T-helper 22 cell (primary cell): ENCODE measurements at regions not wholly inside any gene's neighbourhood (a gene's known extent, or its start where the extent isn't known, plus 50 kb on each side); places are given as distances from the start of the nearest gene placed in this dataset.

ENCODE experiments used
- DNase-seq: peaks from one replicate; pipeline ENCODE4 v3.0.0-alpha.2; 2020; ENCODE audit warnings: low read depth

DNA sequence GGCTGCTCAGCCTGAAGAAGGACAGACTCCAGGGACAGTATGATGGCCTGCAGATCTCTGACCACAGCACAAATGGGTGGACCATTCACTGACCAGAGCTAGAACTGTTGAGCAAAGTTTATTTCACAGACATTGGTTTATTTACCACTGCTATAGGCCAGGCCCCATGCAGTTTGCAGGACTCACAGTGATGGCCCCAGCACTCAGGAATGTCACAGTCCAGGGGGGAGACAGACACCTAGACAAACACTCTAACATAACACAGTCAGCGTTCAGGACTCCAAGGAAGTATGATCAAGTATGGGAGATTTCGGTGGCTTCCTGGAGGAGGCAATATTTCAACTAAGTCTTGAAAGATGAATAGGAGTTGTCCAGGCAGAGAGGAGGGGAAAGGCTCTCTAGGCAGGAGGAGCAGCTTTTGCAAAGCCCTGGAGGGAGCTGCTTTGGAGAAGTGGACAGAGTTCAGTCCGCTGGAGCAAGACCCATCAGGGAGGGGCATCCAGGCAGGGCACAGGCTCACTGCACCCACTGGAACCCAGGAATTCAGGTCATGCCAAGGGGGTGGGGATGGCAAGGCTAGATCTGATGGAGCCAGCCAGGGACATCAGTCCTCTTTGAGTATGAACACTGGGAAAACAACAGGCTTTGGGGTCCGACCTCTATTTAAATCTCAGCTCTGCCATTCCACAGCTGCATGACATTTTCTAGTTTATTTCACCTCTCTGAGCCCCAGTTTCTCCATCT is 454.3 kb downstream of the MATN1 start:
- no peak for DNase-seq

GRCh38 chr1:30267856-30268255 is 455.5 kb downstream of the MATN1 start:
- no peak for DNase-seq

- DNase-seq = no peak
Observed at GRCh38 chr1:30267046-30267445, 456.3 kb downstream of the MATN1 start.

- DNase-seq = no peak
Observed at GRCh38 chr1:30265127-30266070, 458.0 kb downstream of the MATN1 start.

GRCh38 chr1:30264672-30265025 is 458.7 kb downstream of the MATN1 start:
- no peak for DNase-seq

DNA sequence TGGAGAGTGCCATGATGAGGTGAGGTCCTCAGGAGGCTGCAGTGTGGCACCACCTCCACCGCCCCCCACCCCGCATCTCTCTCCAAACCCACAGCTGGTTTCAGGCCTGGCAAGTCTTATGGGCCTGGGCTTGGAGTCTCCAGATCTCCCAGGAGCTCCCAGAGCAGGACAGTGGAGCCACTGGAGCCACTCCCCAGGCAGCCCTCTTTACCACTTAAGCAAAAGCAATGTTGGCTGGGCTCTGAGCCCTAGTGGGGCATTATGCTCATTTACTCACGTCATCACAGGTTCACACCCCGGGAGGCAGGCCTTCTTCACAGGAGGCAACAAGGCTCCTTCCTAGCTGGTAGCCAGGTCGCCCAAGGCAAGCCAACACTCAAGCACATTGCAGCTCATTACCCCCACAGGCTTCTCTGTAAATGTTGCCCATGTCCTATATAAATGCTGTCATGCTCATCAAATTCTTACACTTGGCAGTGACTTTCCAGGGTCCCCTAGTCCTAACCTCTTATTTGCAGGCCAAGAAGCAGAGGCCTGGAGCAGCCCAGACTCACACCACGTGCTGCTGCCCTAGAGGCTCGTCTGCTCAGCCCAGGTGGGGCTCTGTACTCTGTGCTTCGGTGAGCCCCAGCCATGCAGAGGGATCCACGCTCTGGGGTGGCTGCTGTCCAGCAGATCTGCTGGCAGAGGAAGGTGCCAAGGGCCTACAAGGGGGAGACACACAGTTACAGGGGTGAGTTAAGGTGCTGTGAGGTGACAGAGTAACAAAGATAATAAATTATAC is 459.3 kb downstream of the MATN1 start:
- DNase-seq = no peak

GRCh38 chr1:30263405-30263804 is 460.0 kb downstream of the MATN1 start:
- DNase-seq = no peak

DNA sequence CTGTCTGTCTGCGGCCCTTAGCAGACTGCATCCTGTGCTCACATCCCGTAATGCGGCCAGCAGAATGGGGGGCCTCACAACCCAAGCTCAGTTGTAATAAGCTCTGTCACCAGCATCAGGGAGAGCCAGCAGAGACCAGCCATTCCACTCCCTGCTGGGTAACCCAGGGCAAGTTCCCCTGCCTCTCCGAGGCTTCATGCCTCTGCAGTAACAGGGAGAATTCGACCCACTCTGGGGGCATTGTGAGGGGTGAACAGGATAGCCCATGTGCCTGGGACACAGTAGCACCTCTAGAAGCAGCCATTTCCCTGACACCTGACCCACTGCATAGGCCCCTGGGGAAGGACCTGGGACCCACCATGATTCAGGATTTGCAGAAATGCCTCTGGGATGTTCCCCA is 461.2 kb downstream of the MATN1 start:
- no peak for DNase-seq

- DNase-seq = no peak
Observed at GRCh38 chr1:30260318-30260717, 463.1 kb downstream of the MATN1 start.

DNA sequence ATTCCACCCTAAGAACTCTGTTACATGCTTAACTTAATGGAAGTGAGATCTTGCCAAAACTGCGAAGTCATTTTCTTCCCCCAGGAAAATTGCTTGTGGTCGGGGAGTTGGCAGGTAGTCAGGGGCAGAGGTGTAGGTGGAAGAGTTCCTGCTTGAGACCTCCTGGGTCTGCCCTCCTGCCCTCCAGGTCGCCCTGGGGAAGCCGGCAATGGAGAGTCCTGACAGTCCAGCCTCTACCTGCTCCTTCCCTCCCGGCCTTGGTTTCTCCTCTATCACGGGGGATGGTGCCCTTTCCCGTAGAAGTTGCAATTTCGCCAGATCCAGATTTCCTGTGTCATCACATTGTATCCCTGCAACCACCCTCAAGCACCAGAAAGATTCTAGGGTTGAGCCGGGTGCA is 463.8 kb downstream of the MATN1 start:
- DNase-seq = no peak

DNA sequence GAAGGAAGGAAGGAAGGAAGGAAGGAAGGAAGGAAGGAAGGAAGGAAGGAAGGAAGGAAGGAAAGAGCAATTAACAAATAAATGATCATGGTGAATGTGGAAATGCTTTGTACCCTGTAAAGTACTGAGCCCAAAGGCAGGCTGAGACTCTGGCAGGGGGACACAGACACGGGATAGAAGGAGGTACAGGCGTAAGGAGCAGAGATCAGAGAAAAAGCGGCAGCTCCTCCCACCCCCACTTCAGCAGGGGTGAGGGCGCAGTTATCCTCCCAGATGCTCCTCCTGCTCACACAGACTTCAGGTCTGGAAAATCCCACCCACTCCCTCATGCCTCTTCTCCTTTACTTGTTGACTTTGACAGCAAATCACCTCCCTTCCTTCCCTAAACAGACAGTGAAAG is 464.5 kb downstream of the MATN1 start:
- DNase-seq = no peak

DNA sequence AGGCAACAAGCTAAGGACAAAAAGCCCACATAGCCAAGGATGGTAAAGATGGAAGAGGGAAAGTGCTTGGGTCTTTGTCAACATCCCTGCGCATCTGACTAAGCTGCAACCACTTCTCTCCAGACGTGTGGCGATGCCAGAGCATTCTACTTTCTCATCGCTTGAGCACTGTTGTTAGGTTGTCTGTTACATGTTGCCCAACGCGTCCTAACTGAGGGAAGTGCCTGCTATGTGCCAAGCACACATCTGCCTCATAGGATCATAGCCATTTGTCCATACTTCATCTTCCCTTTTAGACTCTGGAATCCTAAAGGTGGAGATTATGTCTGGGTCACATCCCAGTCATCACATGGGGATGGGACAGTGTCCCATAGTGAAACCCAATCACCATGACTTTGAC is 464.9 kb downstream of the MATN1 start:
- DNase-seq = no peak

GRCh38 chr1:30257742-30258380 is 465.5 kb downstream of the MATN1 start:
- no peak for DNase-seq

DNA sequence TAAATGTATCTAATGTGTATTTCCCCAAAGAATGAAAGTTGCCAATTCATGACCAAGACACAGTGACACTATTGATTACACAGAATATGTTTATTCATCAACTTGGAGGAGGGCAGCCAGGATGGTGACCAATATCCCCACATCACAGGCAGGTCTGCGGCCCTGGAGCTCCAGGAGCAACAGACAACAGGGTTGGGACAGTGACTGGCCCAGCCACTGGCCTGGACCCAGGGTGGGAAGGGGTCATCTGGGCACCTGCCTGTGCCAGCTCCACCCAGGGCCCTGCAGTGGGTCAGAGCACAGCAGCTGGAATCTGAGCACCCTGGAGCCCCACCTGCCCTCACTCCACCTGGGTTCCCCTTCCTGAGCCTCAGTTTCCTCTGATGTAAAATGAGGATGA is 466.1 kb downstream of the MATN1 start:
- no peak for DNase-seq

DNA sequence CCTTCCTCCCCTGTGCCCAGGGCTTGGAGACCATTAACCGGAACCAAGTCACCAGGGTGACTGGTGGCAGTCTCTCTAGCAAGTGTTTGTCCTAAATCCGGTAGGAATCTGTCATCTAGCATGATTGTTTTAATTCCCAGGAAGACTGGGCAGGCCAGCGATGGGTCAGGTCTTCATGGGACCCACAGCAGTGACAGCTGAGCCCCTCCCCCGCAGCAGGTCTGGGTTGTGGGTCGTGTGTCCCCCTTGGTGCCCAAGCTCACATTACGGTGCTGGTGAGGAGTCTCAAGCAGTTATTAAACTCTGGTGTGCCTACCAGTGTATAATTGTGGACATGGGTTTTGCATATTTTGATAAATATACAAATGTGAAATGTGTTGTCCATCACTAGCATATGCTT is 466.5 kb downstream of the MATN1 start:
- no peak for DNase-seq

DNA sequence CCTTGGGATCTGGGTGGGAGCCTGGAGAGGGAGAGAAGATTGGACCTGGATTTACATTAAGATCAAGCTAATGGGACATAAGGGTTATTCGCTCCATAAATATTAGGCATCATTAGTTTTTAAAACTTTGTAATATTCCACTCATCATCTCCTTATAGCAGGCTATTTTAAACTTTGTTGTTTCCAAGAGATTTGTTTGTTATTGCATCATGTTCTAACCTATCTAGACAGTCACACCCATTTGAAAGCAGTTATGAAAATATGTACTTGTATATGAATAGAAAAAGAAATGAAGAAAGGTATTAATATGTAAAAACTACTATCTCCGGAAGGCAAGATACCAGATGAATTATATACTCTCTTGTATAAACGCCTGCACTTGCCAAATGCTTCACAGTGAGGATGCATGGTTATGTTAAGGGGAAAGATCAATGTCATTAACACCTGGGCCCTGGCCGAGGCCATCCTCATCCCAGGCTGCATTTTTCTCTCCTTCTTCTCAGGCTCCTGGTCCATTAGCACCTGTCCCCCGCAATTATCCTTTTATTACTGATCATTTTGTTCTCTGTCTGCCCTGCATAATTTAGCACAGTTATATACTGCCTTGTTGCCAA is 468.2 kb downstream of the MATN1 start:
- DNase-seq = no peak

- DNase-seq = no peak
Observed at GRCh38 chr1:30253807-30254440, 469.5 kb downstream of the MATN1 start.

GRCh38 chr1:30253361-30253760 is 470.0 kb downstream of the MATN1 start:
- no peak for DNase-seq

DNA sequence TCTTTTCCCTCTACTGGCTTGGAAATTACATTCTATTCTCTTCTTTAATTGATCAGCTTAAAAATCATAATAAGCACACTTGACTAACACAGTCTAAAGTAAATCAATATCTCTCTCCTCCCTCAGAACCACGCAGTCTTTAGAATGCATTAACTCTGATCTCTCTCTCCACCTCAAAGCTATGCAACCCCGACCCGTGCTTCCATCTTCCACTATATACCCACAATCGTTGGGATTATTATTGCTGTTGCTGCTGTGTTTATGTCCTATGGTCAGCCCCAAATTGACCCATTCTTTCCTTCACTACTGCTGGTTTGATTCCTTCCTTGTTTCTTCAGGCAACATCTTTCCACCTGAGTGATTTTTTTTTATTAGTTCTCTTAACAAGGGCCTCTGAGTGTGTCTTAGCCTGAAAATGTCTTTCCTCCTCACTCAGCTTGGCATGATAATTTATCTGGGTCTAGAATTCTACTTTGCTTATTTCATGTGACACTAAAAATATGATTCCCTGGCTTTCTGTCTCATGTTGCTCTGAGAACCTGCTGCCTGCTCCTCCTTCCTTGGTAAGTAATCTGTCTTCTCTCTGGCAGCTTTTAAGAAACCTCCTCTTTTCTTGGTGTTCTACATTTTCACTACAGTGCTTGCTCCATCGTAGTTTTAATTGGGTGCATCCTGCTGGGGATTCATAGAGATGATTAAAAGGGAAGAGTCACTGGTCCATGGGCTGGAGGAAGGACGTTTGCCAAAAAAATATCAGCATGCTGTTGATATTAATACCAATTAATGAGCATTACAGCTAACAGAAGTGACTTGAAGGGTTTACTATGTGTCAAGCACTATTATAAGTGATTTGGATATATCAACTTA is 472.2 kb downstream of the MATN1 start:
- no peak for DNase-seq

DNA sequence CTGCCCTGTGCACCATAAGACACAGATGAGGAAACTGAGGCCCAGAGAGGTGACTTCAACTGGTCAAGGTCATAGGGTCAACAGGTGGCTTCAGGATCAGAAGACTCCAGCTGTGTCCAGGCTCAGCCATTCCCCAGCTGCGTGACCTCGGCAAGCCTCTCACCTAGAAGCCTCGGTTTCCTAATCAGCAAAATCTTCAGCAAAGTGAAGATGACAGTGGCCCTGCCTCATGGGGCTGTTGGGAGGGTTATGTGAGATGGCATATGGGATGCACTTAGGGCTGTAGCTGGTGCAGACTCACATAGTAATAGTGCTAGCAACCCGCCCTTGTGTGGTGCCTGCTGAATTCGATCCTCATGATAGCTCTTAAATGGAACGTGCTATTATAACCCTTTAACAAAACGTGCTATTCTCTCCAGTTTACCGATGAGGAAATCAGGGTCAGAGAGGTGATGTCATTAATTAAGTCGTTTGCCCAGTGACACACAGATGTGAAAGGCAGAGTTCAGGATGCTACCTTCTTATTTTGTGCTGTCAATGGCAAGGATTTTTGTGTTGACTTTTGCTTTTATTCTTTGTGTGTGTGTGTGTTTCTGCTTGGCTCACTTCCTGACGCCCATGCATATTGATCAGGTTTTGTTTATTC is 472.9 kb downstream of the MATN1 start:
- no peak for DNase-seq
